LoVo (cell line): ENCODE measurements at regions not wholly inside any gene's neighbourhood (a gene's known extent, or its start where the extent isn't known, plus 50 kb on each side); places are given as distances from the start of the nearest gene placed in this dataset.

ENCODE experiments used
- DNase-seq: peaks from one replicate; pipeline ENCODE4 v3.0.0-alpha.2; 2016; ENCODE audit warnings: low spot score

- no peak for DNase-seq
Observed at GRCh38 chr3:16114429-16114828, 60.1 kb upstream of the GALNT15 start.

DNA sequence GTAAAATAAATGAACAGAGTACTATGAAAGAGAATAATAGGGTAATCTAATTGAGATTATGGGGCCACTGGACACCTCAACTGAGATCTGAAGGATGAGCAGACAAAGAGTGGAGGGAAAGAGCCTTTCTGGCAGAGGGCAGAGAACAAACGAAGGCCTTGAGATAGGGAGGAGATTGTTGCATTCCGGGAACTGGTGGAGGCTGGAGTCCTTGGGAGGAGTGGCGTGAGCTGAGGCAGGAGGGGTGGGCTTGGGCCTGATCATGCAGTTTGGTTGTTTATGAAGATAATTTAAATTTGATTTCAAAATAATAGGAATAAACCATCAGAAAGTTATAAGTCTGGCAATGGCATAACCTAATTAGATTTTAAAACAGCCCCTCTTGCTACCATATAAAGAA lies 59.5 kb upstream of the GALNT15 start:
- no peak for DNase-seq

DNA sequence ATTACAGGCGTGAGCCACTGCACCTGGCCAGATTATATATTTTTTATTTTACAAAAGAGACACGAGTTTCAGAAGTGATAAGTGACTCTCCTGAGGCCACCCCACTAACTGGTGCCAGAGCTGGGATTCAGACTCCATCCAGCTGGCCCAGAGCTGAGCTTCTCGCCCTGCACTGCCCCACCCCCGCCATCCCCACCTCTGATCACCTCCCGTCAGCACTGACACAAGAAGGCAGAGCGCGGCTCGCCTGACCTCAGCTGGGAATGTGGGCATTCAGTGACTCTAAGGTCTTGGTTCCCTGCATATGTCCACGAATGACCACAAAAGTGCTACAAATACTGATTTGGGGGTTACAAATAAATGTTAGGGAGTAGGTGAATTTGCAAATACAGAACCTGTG lies 56.1 kb upstream of the GALNT15 start:
- DNase-seq = no peak

- no peak for DNase-seq
Observed at GRCh38 chr3:16119887-16120286, 54.6 kb upstream of the GALNT15 start.

DNA sequence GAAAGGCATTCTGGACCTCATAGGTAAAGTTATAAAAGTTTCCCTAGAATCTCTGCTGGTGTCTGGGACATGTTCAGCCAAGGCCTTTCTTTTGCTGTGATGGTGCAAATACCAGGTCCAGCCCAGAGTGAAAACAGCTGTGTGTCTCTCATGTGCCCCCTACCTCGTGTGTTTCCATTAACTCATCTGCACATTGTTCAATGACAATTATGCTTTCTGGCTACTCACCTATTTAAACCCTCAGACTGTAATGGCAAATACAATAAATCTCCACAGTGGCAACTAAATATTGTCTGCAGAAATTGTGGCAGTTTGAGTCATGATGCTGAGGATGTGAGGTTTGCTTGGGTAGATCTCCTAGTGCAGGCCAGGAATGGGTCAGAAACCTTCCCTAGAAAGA lies 53.1 kb upstream of the GALNT15 start:
- DNase-seq = no peak

GRCh38 chr3:16122155-16122554 lies 52.3 kb upstream of the GALNT15 start:
- no peak for DNase-seq

- DNase-seq = no peak
Observed at GRCh38 chr3:16122661-16123060, 51.8 kb upstream of the GALNT15 start.

- DNase-seq = no peak
Observed at GRCh38 chr3:16124636-16125035, 49.8 kb upstream of the GALNT15 start.
